ENCODE measurements at regions not wholly inside any gene's neighbourhood (a gene's known extent, or its start where the extent isn't known, plus 50 kb on each side); places are given as distances from the start of the nearest gene placed in this dataset.

- no peak for TF ChIP-seq POLR2A (IDR thresholded peaks at IDR 0.05; ENCODE audit: low read length)
- TF ChIP-seq GATA1 (IDR thresholded peaks at IDR 0.05; ENCODE audit: low read depth, low read length): no peak
- DNase-seq: no peak
Observed at GRCh38 chr2:211248841-211249240, 692.4 kb downstream of the CPS1 start.

GRCh38 chr2:211251016-211251415, 694.6 kb downstream of the CPS1 start:
- DNase-seq: no peak

GRCh38 chr2:211258646-211259335, 702.4 kb downstream of the CPS1 start:
- no peak for TF ChIP-seq GATA1 (IDR thresholded peaks at IDR 0.05; ENCODE audit: low read depth, low read length)
- TF ChIP-seq POLR2A (IDR thresholded peaks at IDR 0.05; ENCODE audit: low read length): no peak
- DNase-seq: no peak

More at GRCh38 chr2:211251016-211251415, 694.6 kb downstream of the CPS1 start:
- no peak for TF ChIP-seq GATA1 (IDR thresholded peaks at IDR 0.05; ENCODE audit: low read depth, low read length)
- TF ChIP-seq POLR2A (IDR thresholded peaks at IDR 0.05; ENCODE audit: low read length): no peak

- DNase-seq: no peak
- TF ChIP-seq POLR2A (IDR thresholded peaks at IDR 0.05; ENCODE audit: low read length) (no peak), GATA1 (IDR thresholded peaks at IDR 0.05; ENCODE audit: low read depth, low read length) (no peak)
Observed at GRCh38 chr2:211259831-211260476, 703.6 kb downstream of the CPS1 start.

- DNase-seq: no peak
- TF ChIP-seq GATA1 (IDR thresholded peaks at IDR 0.05; ENCODE audit: low read depth, low read length) (no peak), POLR2A (IDR thresholded peaks at IDR 0.05; ENCODE audit: low read length) (no peak)
Observed at GRCh38 chr2:211270257-211270656, 713.9 kb downstream of the CPS1 start.

- no peak for TF ChIP-seq GATA1 (IDR thresholded peaks at IDR 0.05; ENCODE audit: low read depth, low read length)
- no peak for TF ChIP-seq POLR2A (IDR thresholded peaks at IDR 0.05; ENCODE audit: low read length)
- DNase-seq: no peak
Observed at GRCh38 chr2:211281430-211282073, 725.2 kb downstream of the CPS1 start.

GRCh38 chr2:211302676-211303075, 746.3 kb downstream of the CPS1 start:
- TF ChIP-seq GATA1 (IDR thresholded peaks at IDR 0.05; ENCODE audit: low read depth, low read length): no peak
- no peak for TF ChIP-seq POLR2A (IDR thresholded peaks at IDR 0.05; ENCODE audit: low read length)
- DNase-seq: no peak

GRCh38 chr2:211306929-211307328, 750.5 kb downstream of the CPS1 start:
- TF ChIP-seq GATA1 (IDR thresholded peaks at IDR 0.05; ENCODE audit: low read depth, low read length) (no peak), POLR2A (IDR thresholded peaks at IDR 0.05; ENCODE audit: low read length) (no peak)
- DNase-seq: no peak
